A549 (cell line): ENCODE measurements at regions not wholly inside any gene's neighbourhood (a gene's known extent, or its start where the extent isn't known, plus 50 kb on each side); places are given as distances from the start of the nearest gene placed in this dataset.

Experiments
- CHD4 ChIP-seq: fragments of 200-600 bp; sonication (generic); IDR thresholded peaks from 2 replicates; pipeline ENCODE4 v1.6.1; 2016; ENCODE audit warnings: antibody characterized with exemption, mild to moderate bottlenecking, borderline replicate concordance
- HOXA7 ChIP-seq: fragments of 250-450 bp; sonication (Bioruptor Pico); IDR thresholded peaks from 2 replicates; pipeline ENCODE4 v1.5.0; 2020; ENCODE audit warnings: mild to moderate bottlenecking, moderate library complexity
- JUN ChIP-seq, 2 experiments: fragments of >200 bp; sonication (Bioruptor Twin); formaldehyde crosslinking; IDR thresholded peaks; 2 replicates in 1 of 2; 3 replicates in 1 of 2; pipeline ENCODE4 v1.6.1; 2016 to 2017
- PHF8 ChIP-seq: fragments of 200-600 bp; sonication (generic); IDR thresholded peaks from 2 replicates; pipeline ENCODE4 v1.6.1; 2016; ENCODE audit warnings: low read depth, mild to moderate bottlenecking, antibody characterized with exemption, moderate library complexity, borderline replicate concordance
- RFX5 ChIP-seq: fragments of 450-650 bp; IDR thresholded peaks from 2 replicates; pipeline ENCODE4 v1.7.1; 2014; ENCODE audit warnings: antibody characterized with exemption, mild to moderate bottlenecking, moderate library complexity
- TF ChIP-seq, protein P1 (sequence below): fragments of >200 bp; sonication (Bioruptor Twin); formaldehyde crosslinking; IDR thresholded peaks from 3 replicates; pipeline ENCODE4 v1.5.1; 2016
- TF ChIP-seq, protein P2 (sequence below): IDR thresholded peaks from 2 replicates; pipeline ENCODE4 v1.6.1; 2012

- TF ChIP-seq PHF8: no peak
- TF ChIP-seq, protein P1, sequence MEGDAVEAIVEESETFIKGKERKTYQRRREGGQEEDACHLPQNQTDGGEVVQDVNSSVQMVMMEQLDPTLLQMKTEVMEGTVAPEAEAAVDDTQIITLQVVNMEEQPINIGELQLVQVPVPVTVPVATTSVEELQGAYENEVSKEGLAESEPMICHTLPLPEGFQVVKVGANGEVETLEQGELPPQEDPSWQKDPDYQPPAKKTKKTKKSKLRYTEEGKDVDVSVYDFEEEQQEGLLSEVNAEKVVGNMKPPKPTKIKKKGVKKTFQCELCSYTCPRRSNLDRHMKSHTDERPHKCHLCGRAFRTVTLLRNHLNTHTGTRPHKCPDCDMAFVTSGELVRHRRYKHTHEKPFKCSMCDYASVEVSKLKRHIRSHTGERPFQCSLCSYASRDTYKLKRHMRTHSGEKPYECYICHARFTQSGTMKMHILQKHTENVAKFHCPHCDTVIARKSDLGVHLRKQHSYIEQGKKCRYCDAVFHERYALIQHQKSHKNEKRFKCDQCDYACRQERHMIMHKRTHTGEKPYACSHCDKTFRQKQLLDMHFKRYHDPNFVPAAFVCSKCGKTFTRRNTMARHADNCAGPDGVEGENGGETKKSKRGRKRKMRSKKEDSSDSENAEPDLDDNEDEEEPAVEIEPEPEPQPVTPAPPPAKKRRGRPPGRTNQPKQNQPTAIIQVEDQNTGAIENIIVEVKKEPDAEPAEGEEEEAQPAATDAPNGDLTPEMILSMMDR: no peak
- TF ChIP-seq, protein P2, sequence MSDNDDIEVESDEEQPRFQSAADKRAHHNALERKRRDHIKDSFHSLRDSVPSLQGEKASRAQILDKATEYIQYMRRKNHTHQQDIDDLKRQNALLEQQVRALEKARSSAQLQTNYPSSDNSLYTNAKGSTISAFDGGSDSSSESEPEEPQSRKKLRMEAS: no peak
- TF ChIP-seq RFX5: no peak
- no peak for TF ChIP-seq HOXA7 (CRISPR knock-in tag)
- TF ChIP-seq CHD4: no peak
- TF ChIP-seq JUN (IDR thresholded peaks at IDR 0.05): no peak
Measured at GRCh38 chr1:102529446-102529845, 532.7 kb upstream of the OLFM3 start.
